WERI-Rb-1 (cell line): ENCODE measurements at regions not wholly inside any gene's neighbourhood (a gene's known extent, or its start where the extent isn't known, plus 50 kb on each side); places are given as distances from the start of the nearest gene placed in this dataset.
"Not testable (repeated sequence)": the region's sequence is repeated elsewhere in the genome, so short reads cannot be mapped to it uniquely, and the experiment has no call there.

Experiments
- DNase-seq: peaks from one replicate; pipeline ENCODE4 v3.0.0-alpha.2; 2020
- H3K27ac ChIP-seq: fragments of 250-450 bp; sonication (Bioruptor Pico); 2 replicates; pipeline ENCODE4 v1.5.1; 2020; ENCODE audit warnings: mild to moderate bottlenecking, moderate library complexity
- H3K27me3 ChIP-seq: fragments of 250-450 bp; sonication (Bioruptor Pico); 2 replicates; pipeline ENCODE4 v1.5.1; 2021; ENCODE audit warnings: mild to moderate bottlenecking, low read depth, moderate library complexity; ENCODE audit not compliant: insufficient read depth, severe bottlenecking
- H3K36me3 ChIP-seq: fragments of 250-450 bp; sonication (Bioruptor Pico); 2 replicates; pipeline ENCODE4 v1.5.1; 2020; ENCODE audit warnings: mild to moderate bottlenecking, moderate library complexity
- H3K4me3 ChIP-seq: 2 replicates; pipeline ENCODE4 v1.5.1; 2011; ENCODE audit warnings: low read depth, mild to moderate bottlenecking, control low read depth, low read length
- H3K9me3 ChIP-seq: fragments of 250-450 bp; sonication (Bioruptor Pico); 2 replicates; pipeline ENCODE4 v1.5.1; 2021; ENCODE audit warnings: mild to moderate bottlenecking, moderate library complexity; ENCODE audit not compliant: severe bottlenecking
- TF ChIP-seq, protein P1 (sequence below): IDR thresholded peaks from 2 replicates; pipeline ENCODE4 v1.5.1; 2011; ENCODE audit warnings: low read depth, mild to moderate bottlenecking, control low read depth, inconsistent platforms, low read length

DNA sequence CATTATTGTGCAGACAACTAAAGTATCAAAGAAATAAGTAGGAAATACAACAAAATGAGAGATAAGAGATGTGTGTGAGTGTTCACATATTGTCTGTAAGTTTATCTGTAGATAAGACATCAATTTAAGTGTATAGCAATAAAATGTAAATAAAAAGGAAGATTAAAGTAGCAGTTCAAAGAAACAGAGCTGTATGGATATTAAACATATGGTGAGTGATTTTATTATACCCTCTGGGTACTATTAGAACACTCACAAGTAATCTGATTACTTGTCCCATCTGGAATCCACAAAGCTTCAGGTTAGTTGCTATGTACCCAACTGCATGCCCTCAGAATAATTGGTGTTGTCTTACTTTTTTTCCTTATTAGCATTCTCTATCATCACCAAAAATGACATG lies 747.9 kb upstream of the ADGRL3 start:
- no peak overlapping the region for H3K4me3 ChIP-seq
- no peak overlapping the region for H3K27ac ChIP-seq
- no peaks in the 10 kb centered on the region for H3K9me3 ChIP-seq
- TF ChIP-seq, protein P1, sequence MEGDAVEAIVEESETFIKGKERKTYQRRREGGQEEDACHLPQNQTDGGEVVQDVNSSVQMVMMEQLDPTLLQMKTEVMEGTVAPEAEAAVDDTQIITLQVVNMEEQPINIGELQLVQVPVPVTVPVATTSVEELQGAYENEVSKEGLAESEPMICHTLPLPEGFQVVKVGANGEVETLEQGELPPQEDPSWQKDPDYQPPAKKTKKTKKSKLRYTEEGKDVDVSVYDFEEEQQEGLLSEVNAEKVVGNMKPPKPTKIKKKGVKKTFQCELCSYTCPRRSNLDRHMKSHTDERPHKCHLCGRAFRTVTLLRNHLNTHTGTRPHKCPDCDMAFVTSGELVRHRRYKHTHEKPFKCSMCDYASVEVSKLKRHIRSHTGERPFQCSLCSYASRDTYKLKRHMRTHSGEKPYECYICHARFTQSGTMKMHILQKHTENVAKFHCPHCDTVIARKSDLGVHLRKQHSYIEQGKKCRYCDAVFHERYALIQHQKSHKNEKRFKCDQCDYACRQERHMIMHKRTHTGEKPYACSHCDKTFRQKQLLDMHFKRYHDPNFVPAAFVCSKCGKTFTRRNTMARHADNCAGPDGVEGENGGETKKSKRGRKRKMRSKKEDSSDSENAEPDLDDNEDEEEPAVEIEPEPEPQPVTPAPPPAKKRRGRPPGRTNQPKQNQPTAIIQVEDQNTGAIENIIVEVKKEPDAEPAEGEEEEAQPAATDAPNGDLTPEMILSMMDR: no peak
- no peaks in the 10 kb centered on the region for H3K27me3 ChIP-seq
- H3K36me3 ChIP-seq: no peaks in the 10 kb centered on the region
- no peak for DNase-seq

DNA sequence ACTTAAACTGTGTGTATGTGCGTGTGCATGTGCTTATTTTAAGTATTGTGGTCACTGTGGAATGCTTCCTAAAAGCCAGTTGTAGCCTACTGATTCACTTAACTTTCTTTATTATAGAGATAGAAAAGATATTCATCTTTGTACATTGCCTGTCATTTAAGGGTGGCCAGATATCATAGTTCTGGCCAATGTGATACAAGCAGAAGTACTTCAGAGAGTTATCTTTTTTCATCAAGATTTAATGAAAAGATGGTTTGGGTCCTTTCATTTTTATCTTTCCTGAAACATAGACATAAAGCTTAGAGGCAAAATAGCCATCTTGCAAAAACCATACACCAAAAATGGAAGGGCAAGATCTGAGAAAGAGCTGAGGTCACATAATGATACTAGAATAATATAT lies 744.7 kb upstream of the ADGRL3 start:
- no peaks in the 10 kb centered on the region for H3K9me3 ChIP-seq
- TF ChIP-seq, protein P1: no peak
- H3K27ac ChIP-seq: no peak overlapping the region
- H3K27me3 ChIP-seq: no peaks in the 10 kb centered on the region
- H3K36me3 ChIP-seq: no peaks in the 10 kb centered on the region
- no peak overlapping the region for H3K4me3 ChIP-seq
- DNase-seq: no peak

DNA sequence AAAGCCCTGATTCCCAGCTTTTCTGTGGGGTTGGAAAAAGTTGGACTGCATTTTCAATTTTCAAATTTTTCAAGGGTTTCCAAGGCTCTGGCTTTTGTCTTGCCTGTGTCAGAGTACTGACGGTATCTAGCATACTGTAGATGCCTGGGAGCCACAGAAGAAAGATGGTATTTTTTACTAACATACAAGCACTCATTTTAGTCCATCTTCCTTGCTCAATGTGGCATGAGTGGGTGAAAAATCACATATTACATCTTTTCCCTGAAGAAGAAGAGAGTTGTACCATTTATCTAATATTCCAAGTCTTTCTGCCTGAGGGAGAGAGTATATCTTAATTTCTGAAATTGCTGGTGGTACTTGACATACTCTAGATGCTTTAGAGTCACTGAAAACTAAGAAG lies 738.6 kb upstream of the ADGRL3 start:
- Histone ChIP-seq H3K27me3 (no peaks in the 10 kb centered on the region), H3K36me3 (no peaks in the 10 kb centered on the region), H3K4me3 (no peak overlapping the region), H3K27ac (no peak overlapping the region), H3K9me3 (no peaks in the 10 kb centered on the region)
- TF ChIP-seq, protein P1: no peak
- no peak for DNase-seq

- no peak overlapping the region for H3K27ac ChIP-seq
- no peaks in the 10 kb centered on the region for H3K36me3 ChIP-seq
- H3K4me3 ChIP-seq: no peak overlapping the region
- H3K9me3 ChIP-seq: no peaks in the 10 kb centered on the region
- peak; percentile 8 for DNase-seq
- no peaks in the 10 kb centered on the region for H3K27me3 ChIP-seq
- TF ChIP-seq, protein P1: peak; percentile 51
Measured at GRCh38 chr4:60463857-60464502, 736.1 kb upstream of the ADGRL3 start.

DNA sequence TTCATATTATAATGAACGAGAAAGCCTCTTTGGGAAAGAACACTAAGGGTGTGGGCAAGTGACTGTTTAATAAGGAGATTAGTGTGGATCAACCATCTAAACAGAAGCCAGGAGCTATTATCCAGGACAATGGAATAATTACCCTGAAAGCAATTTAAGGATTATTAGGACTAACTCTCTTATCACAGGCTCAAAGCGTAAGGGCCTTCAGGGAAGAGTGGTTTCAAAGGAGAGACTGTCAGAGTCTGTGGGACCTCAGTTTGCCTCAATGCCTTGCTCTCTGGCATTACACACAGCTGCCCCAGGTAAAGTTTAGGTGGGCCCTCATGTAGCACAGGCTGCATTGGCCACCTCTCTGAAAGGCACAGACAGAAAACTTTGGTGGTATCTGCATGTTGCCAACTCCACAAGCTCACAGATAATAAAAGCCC lies 717.2 kb upstream of the ADGRL3 start:
- no peaks in the 10 kb centered on the region for H3K36me3 ChIP-seq
- TF ChIP-seq, protein P1: no peak
- H3K27me3 ChIP-seq: no peaks in the 10 kb centered on the region

DNA sequence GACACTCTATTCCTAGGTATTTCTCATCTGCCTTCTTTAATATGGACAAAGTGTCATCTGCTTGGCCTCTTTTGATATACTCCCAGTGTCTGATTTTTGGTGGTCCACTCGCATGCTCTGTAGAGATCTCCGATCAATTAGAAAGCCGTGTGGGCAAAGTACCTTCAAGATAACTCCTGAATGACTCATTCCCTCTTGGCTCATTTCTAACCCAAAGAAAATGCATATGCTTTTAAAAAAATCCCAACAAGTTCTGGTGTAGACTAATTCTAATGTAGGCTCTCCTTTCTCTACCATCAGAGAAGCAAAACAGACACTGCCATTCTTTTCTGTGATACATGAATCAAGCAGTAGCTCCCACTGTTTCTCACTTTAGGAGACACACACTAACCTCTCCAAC lies 714.9 kb upstream of the ADGRL3 start:
- no peaks in the 10 kb centered on the region for H3K27me3 ChIP-seq
- DNase-seq: no peak
- TF ChIP-seq, protein P1: no peak

More for the DNA sequence above, 717.2 kb upstream of the ADGRL3 start:
- H3K27ac ChIP-seq: no peak overlapping the region
- DNase-seq: peak; percentile 69
- H3K4me3 ChIP-seq: no peak overlapping the region
- no peaks in the 10 kb centered on the region for H3K9me3 ChIP-seq

GRCh38 chr4:60487118-60487761 lies 712.9 kb upstream of the ADGRL3 start:
- H3K27ac ChIP-seq, DNase-seq, H3K4me3 ChIP-seq, H3K9me3 ChIP-seq, H3K27me3 ChIP-seq, H3K36me3 ChIP-seq: not testable (repeated sequence)

More for the DNA sequence above, 714.9 kb upstream of the ADGRL3 start:
- H3K36me3 ChIP-seq: no peaks in the 10 kb centered on the region
- no peaks in the 10 kb centered on the region for H3K9me3 ChIP-seq
- no peak overlapping the region for H3K4me3 ChIP-seq
- H3K27ac ChIP-seq: no peak overlapping the region
